Mucosa of gallbladder (tissue), 1 donor: ENCODE measurements at regions not wholly inside any gene's neighbourhood (a gene's known extent, or its start where the extent isn't known, plus 50 kb on each side); places are given as distances from the start of the nearest gene placed in this dataset.
A peak's percentile ranks its signal among the peaks of the same experiment; 100 is the strongest.

Source experiments
- DNase-seq: peaks from one replicate; pipeline ENCODE4 v3.0.0-alpha.2; 2020; ENCODE audit warnings: low spot score
- donor health status: DM: no; HTN: no; CAD: no.

DNA sequence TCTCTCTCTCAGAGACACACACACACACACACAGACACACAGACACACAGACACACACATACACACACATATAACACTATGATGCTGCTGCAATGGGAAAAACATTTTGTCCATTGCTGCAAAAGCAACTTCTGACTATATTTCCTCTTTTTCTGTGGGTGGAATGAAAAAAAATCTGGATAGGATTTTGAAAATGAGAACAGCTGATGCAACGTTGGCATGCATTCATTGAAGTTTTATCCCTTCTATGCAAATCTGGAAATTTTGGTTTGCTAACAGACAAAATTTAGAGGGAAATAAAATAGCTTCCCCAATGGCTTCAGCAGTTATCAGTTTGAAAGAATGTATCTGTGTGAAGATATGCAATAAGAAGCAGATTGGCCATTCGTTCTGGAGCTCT lies 763.4 kb upstream of the GRM7 start:
- DNase-seq: no peak

DNA sequence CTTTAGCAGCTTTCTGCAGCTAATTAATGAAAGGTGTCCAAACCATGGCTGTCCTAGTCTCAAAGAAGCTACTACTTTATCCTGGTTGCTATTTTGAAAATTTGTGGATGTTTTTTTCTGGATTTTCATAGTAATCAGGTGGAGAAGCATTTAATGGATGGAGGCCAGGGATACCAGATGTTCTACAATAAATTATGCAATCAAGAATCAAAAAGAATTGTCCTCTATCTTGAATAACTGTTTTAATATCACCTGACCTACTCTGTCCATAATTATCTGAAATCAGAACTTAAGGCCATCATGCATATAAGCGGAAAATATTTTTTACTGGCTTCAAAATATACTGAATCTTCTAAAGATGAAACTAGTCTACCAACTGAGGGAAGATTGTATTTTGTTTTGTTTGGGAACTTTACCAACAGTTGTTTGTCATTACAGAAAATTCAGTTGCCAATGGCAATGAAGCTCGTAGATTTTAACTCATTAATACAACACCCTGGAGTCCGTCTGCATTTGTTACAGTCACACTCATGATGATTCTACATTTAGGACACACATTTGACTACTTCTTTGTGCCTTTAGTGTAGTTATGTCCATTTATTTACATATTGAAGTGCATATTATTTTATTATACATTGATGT lies 762.3 kb upstream of the GRM7 start:
- DNase-seq: no peak

GRCh38 chr3:6099458-6100075 lies 761.3 kb upstream of the GRM7 start:
- no peak for DNase-seq

DNA sequence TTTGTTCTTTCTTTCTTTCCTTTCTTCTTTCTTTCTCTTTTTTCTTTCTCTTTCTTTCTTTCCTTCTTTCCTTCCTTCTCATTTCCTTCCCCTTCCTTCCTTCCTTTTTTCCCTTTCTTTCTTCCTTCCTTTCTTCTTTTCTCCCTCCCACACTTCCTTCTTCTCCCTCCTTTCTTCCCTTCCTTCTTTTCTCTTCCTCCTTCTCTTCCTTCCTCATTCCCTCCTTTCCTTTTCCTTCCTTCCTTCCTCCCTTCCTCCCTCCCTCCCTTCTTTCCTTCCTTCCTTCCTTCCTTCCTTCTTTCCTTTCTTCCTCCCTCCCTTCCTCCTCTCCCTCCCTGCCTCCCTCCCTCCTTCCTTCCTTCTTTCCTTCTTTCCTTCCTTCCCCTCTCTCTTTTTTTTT lies 755.7 kb upstream of the GRM7 start:
- no peak for DNase-seq

- no peak for DNase-seq
Observed at GRCh38 chr3:6108957-6109356, 752.0 kb upstream of the GRM7 start.

DNA sequence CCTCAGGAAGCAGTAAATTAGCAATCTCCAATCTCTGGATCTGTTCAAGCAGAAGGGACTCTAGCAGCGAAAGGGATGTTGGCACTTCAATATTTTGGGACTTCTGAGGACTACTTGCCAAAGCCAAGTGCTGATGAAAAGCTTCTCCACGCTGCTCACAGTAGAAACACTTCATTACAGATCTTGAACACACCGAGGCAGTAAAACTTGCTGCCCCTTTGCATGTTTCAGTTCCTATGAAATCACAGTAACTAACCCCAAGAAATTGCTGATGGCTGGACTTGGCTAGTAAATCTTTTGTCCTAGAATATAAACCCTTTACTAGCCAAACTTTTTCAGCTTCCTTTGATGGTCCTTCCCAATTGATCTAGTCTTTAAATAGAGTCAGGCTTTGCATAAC lies 750.5 kb upstream of the GRM7 start:
- no peak for DNase-seq

- DNase-seq: no peak
Observed at GRCh38 chr3:6112546-6112945, 748.4 kb upstream of the GRM7 start.

DNA sequence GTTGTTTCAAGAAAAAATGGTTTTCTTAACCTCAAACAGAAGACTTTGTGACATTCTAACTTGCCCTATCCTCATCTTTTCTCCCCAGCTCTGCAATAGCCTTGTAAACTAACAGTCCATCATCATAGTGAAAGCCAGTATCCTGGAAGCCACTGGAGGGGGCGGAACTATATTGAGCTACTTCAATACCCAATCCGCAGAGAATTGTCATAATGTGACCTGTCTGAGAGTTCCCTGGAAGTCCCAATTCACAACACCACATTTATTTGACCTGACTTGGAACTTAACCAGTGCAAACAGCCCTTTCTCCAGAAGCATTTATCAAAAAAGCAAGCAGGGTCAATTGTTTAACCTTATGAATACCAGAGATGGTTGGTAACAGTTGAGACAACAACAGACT lies 747.6 kb upstream of the GRM7 start:
- no peak for DNase-seq

GRCh38 chr3:6119367-6119766 lies 741.5 kb upstream of the GRM7 start:
- no peak for DNase-seq

DNA sequence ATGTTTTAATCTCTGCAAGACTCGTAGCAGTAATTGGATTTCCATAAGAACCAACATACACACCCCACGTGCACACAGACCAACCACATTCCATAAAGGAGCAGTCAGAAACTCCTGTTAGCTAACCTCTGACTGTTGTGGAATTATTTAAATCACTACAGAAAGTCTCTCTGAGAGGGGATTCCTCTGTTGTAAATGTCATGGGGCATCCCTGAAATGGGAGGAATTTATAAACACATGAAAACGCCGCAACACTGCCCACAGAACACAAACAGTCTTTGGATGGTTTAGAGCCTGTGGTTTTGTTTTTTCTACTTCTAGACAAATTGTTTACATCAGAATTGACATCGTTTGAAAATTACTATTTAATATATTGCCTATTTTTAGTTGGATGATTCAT lies 740.1 kb upstream of the GRM7 start:
- no peak for DNase-seq

GRCh38 chr3:6124875-6125274 lies 736.0 kb upstream of the GRM7 start:
- DNase-seq: no peak

- DNase-seq: peak; percentile 20
Observed at GRCh38 chr3:6125520-6125919, 735.4 kb upstream of the GRM7 start.

DNA sequence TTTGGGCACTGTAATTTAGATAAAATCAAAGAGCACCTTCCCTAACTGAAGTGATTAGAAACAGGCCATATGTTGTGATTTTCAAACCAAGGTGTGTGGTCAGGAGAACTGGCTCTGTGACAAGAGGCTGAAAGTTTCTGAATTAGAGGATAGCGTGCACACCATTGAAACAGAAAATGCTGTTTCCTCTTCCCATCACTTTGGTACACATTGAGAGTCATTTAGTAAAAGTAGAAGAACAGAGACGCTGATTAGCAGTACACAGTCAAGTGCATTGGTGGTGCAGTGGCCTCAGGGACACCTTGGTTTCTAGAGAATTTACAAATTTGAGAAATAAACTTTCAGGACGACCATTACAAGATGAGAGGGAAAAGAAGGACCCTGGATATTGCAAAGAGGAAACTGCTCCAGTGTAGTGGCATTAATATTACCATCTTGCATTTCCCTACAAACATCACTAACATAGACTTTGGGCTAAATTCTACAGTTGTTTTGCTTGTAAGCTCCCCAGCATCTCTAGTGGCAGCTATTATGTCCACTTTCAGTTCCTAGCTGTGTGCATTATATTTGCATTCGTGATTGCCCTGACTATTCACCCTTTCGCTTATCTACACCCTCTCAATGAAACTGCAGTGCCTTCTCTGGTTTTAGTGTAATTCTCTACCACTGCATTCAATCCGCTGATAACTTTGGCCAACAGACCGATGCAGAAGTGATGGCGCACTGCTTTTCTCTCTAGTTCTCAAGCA lies 728.1 kb upstream of the GRM7 start:
- DNase-seq: no peak

GRCh38 chr3:6142707-6143106 lies 718.2 kb upstream of the GRM7 start:
- no peak for DNase-seq

DNA sequence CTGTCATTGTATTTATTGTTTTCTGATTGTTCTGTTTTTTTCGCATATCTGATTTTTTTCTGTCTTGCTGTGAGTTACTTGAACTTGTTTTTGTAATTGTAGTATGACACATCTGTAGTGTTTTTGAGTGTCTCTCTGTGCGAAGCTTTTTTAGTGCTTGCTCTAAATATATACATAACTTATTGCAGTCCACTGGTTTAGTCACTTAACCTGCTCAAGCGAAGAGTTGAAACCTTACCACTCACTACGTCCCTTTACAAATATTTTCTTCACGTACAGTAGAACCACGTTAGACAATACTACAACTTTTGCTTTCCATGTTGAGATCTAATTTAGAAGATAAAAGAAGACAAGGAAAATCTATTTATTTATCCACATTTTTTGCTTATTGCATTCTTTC lies 713.0 kb upstream of the GRM7 start:
- DNase-seq: no peak

DNA sequence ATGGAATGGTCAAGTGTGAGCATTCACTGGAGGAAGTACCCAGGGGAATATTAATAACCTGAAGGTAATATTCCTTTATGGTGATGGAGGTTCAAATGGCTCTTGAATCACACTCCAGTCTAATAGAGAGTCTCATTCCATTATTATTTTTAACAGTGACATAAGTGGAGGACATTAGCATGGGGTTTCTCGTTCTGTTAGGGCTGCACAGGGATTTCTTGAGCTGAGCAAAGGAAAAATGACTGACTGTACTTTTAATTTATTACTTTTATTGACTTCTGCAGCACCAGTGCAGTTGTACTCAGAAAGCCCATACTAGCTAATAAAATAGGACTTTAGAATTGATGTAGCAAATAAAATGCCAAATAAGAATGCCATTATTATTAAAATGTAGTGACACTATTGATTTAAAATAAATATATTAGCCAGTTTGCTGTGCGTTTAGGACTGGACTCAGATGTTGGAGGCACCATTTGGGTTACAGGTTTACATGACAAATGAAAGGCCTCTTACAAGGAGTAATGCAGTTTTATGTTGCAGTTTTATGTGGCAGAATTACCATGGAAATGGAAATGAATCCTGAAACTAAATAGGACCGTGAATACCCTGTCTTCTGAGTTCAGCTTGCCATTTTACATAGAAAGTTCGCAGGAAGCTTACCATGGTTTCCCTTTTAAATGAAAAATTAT lies 705.1 kb upstream of the GRM7 start:
- no peak for DNase-seq

- DNase-seq: no peak
Observed at GRCh38 chr3:6165951-6166350, 695.0 kb upstream of the GRM7 start.

- DNase-seq: no peak
Observed at GRCh38 chr3:6168256-6168655, 692.7 kb upstream of the GRM7 start.

GRCh38 chr3:6172871-6173642 lies 687.9 kb upstream of the GRM7 start:
- no peak for DNase-seq

DNA sequence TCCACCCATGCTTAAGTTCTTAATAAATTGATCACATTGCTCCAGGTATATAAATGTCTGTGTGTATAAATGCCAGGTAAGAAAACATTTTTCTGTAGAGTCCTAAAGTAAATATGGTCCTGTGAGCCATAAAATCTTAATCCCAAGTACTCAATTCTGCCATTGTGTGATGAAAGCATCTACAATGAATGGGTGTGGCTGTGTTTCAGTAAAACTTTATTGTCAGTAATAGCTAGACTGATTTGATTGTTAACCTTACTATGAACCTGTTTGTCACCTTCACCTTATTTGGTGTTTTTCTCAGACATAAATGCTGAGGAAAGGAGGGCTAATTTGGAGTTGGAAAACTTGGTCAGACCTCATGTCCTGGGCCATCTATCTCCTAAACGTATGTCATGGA lies 683.5 kb upstream of the GRM7 start:
- no peak for DNase-seq

DNA sequence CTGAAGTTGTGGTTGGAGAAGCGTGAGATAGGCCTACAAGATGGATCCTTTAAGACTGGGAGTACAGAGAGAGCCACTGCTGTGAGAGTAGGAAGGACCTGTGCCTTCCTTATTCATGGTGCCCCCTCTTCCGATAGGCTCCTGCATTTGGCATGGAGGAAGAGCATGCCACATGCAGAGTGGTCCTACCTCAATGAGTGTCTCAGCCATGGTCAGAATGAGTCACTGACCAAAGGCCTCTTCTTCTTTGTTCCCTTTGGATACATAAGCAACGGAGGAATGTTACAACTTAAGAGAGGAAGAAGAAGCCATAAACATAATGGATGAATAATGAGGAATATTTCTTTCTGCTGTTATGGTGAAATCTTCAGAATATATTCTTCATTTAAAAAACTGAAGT lies 681.2 kb upstream of the GRM7 start:
- no peak for DNase-seq

DNA sequence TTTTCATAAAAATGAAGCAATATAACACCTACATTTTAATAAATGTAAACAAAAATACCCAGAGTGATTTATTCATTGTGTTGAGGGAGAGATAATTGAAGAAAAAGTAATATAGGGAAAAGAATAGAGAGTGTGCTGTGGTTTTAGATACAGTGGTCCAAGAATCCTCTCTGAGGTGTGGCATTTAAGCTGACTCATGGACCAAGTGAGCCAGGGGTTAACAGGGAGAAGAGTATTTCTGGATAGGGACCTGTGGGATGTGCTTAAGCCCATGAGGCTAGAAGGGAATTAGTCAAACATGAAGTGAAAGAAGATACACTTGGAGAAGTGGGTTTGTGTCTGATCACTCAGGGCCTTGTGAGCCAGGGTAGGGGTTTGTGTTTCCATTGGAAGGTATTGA lies 680.7 kb upstream of the GRM7 start:
- no peak for DNase-seq
